ENCODE measurements at regions not wholly inside any gene's neighbourhood (a gene's known extent, or its start where the extent isn't known, plus 50 kb on each side); places are given as distances from the start of the nearest gene placed in this dataset.

DNA sequence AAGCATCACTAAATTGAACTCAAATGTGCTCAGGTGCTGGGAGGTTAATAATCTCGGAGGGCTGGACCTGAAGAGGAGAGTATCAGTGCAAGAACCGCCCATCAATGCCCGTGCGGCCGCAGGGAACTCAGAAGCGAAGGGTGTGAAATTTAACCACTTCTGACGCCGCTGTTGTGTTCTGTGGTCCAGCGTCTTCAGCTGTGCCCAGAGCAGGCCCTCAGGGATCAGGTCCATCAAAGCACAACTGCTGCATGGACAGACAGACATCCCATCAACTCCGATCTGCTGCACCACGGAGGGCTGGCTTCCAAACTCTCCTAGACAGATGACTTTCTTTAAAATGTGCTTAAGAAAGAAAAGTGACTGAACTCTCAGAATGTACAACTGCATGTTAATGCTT, 144.9 kb upstream of the TCERG1L start:
- ChIA-PET RAD21 (ENCODE audit: unreplicated experiment) (no interaction called here), SMC1A (ENCODE audit: uncharacterized antibody, unreplicated experiment) (no interaction called here), POLR2A (no interaction called here), CTCF (interaction anchor here (1.9 kb wide), 1 partner anchor 9 kb away, joined by 9 read pairs; no protein-coding TSS in a partner anchor)
- H3K27ac ChIP-seq (ENCODE audit: control insufficient read depth, insufficient read depth), result no peak overlapping the region
- intact Hi-C loops (cut with micrococcal nuclease; ENCODE audit: unreplicated experiment) (no loop called here), in situ Hi-C loops (cut with MboI) (no loop called here)
- H3K36me3 ChIP-seq (ENCODE audit: control insufficient read depth in 2 of 2, insufficient read depth in 2 of 2, low read length in 1 of 2), result no peaks in the 10 kb centered on the region
- H3K9ac ChIP-seq (ENCODE audit: control insufficient read depth, insufficient read depth, low read length), result no peak overlapping the region
- H4K20me1 ChIP-seq (ENCODE audit: control insufficient read depth, insufficient read depth), result no peaks in the 10 kb centered on the region
- no TSS peak for BruUV-seq (replicated peaks)
- H3K4me3 ChIP-seq, result no peak overlapping the region
- ATAC-seq (no peak), DNase-seq (ENCODE audit: low read depth, low spot score) (no peak), FAIRE-seq (no peak)
- H3K9me3 ChIP-seq (replicated peaks; ENCODE audit: control insufficient read depth, insufficient read depth, low read length), result no peaks in the 10 kb centered on the region
- no peak overlapping the region for H2AFZ ChIP-seq (ENCODE audit: control insufficient read depth, low read depth, low read length)
- H3K4me2 ChIP-seq (ENCODE audit: control insufficient read depth, insufficient read depth), result no peak overlapping the region
- TF ChIP-seq RFX5 (IDR thresholded peaks at IDR 0.05; ENCODE audit: low read depth, low read length), result no peak
- no peaks in the 10 kb centered on the region; a peak in 1 of 4 replicates for H3K27me3 ChIP-seq (replicated peaks in 1 of 2; ENCODE audit: control insufficient read depth in 2 of 2, insufficient read depth in 2 of 2, low read length in 1 of 2)
- H3K79me2 ChIP-seq (ENCODE audit: control insufficient read depth, insufficient read depth, low read length), result no peaks in the 10 kb centered on the region
- H3K4me1 ChIP-seq (ENCODE audit: control insufficient read depth, insufficient read depth, low read length), result no peaks in the 10 kb centered on the region
- 28% methylated on average over 11 of the region's 11 CpGs for WGBS (ENCODE audit: insufficient coverage, insufficient replicate concordance, low lambda C conversion rate, missing lambda C conversion rate)

DNA sequence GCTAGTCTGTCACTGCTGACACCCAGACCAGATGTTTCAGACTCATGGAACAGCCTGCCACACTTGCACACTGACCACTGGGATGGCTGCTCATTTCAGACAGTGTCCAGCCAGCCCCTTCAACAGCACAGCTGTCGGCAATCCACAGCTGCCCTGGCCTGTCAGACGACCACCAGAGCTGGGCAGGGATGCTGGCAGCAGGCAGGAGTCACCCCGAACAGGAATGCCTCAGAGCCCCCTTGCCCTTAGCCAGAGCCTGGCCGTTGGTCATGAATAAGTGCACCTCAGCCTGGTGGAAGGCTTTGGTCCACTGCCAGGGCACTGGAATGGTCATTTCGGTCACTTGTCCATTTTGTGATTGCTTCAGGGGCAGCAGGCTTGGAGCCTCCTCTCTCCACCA, 149.6 kb upstream of the TCERG1L start:
- no peak overlapping the region for H3K4me3 ChIP-seq
- ChIA-PET RAD21 (ENCODE audit: unreplicated experiment) (no interaction called here), SMC1A (ENCODE audit: uncharacterized antibody, unreplicated experiment) (no interaction called here), POLR2A (no interaction called here), CTCF (no interaction called here)
- no peaks in the 10 kb centered on the region for H3K4me1 ChIP-seq (ENCODE audit: control insufficient read depth, insufficient read depth, low read length)
- H2AFZ ChIP-seq (ENCODE audit: control insufficient read depth, low read depth, low read length), result no peak overlapping the region
- ATAC-seq, result no peak
- WGBS (ENCODE audit: insufficient coverage, insufficient replicate concordance, low lambda C conversion rate, missing lambda C conversion rate), result 9% methylated on average over 5 of the region's 5 CpGs
- no peak overlapping the region for H3K9ac ChIP-seq (ENCODE audit: control insufficient read depth, insufficient read depth, low read length)
- H3K79me2 ChIP-seq (ENCODE audit: control insufficient read depth, insufficient read depth, low read length), result no peaks in the 10 kb centered on the region
- no peak overlapping the region for H3K27ac ChIP-seq (ENCODE audit: control insufficient read depth, insufficient read depth)
- no peak overlapping the region for H3K4me2 ChIP-seq (ENCODE audit: control insufficient read depth, insufficient read depth)
- intact Hi-C loops (cut with micrococcal nuclease; ENCODE audit: unreplicated experiment) (no loop called here), in situ Hi-C loops (cut with MboI) (no loop called here)
- no peaks in the 10 kb centered on the region for H3K36me3 ChIP-seq (ENCODE audit: control insufficient read depth in 2 of 2, insufficient read depth in 2 of 2, low read length in 1 of 2)
- H3K9me3 ChIP-seq (replicated peaks; ENCODE audit: control insufficient read depth, insufficient read depth, low read length), result no peaks in the 10 kb centered on the region
- no TSS peak for BruUV-seq (replicated peaks)
- TF ChIP-seq EZH2 (IDR thresholded peaks at IDR 0.05; ENCODE audit: borderline replicate concordance, control insufficient read depth, low read depth, low read length) (no peak), POLR2AphosphoS5 (IDR thresholded peaks at IDR 0.05; ENCODE audit: low read length) (no peak), POLR2AphosphoS2 (IDR thresholded peaks at IDR 0.05; ENCODE audit: low read depth, low read length) (no peak), STAT3 (IDR thresholded peaks at IDR 0.05; ENCODE audit: low read depth, low read length) (no peak), RAD21 (IDR thresholded peaks at IDR 0.05; ENCODE audit: insufficient read depth, low read depth, low read length) (no peak), BHLHE40 (IDR thresholded peaks at IDR 0.05; ENCODE audit: borderline replicate concordance in 1 of 2, low read depth in 2 of 2, low read length in 1 of 2) (no peak), ZNF217 (IDR thresholded peaks at IDR 0.05) (no peak), CHD2 (IDR thresholded peaks at IDR 0.05; ENCODE audit: borderline replicate concordance, low read depth, low read length) (no peak)
- TF ChIP-seq, protein P1, sequence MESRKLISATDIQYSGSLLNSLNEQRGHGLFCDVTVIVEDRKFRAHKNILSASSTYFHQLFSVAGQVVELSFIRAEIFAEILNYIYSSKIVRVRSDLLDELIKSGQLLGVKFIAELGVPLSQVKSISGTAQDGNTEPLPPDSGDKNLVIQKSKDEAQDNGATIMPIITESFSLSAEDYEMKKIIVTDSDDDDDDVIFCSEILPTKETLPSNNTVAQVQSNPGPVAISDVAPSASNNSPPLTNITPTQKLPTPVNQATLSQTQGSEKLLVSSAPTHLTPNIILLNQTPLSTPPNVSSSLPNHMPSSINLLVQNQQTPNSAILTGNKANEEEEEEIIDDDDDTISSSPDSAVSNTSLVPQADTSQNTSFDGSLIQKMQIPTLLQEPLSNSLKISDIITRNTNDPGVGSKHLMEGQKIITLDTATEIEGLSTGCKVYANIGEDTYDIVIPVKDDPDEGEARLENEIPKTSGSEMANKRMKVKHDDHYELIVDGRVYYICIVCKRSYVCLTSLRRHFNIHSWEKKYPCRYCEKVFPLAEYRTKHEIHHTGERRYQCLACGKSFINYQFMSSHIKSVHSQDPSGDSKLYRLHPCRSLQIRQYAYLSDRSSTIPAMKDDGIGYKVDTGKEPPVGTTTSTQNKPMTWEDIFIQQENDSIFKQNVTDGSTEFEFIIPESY (IDR thresholded peaks at IDR 0.05), result no peak
- DNase-seq (ENCODE audit: low read depth, low spot score), result no peak
- no peak for FAIRE-seq
- H3K27me3 ChIP-seq (replicated peaks in 1 of 2; ENCODE audit: control insufficient read depth in 2 of 2, insufficient read depth in 2 of 2, low read length in 1 of 2), result no peaks in the 10 kb centered on the region
- no peaks in the 10 kb centered on the region for H4K20me1 ChIP-seq (ENCODE audit: control insufficient read depth, insufficient read depth)
